Erythroblast (primary cell): ENCODE measurements at regions not wholly inside any gene's neighbourhood (a gene's known extent, or its start where the extent isn't known, plus 50 kb on each side); places are given as distances from the start of the nearest gene placed in this dataset.

Experiments
- GATA1 ChIP-seq: IDR thresholded peaks from 2 replicates; pipeline ENCODE4 v1.6.1; 2011; ENCODE audit warnings: low read depth, mild to moderate bottlenecking, control low read depth, low read length, moderate library complexity
- POLR2A ChIP-seq: IDR thresholded peaks from 2 replicates; pipeline ENCODE4 v1.6.1; 2011; ENCODE audit warnings: mild to moderate bottlenecking, low read length

DNA sequence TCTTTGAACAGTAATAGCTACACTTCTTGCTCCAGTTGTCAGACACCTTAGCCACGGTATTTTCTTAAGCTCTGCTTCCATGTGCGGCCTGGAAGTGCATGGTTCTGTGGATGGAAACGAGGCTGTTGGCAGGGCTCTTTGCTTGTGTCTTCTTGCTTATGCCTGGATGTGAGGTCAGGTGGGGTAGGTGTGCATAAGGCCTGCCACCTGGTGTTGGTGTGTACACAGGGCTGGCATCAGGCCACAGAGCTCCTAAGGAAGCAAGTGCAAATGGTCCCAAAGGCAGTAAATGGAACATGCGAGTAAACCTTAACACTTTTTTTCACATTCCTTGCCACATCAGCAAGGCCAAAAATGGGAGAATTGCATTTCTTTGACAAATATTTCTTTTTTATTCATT is 158.1 kb upstream of the GMDS start:
- TF ChIP-seq POLR2A (no peak), GATA1 (no peak)
